Left colon (tissue), 2 donors: ENCODE measurements at regions not wholly inside any gene's neighbourhood (a gene's known extent, or its start where the extent isn't known, plus 50 kb on each side); places are given as distances from the start of the nearest gene placed in this dataset.

Experiments
- ATAC-seq: fragments of 200-7000 bp; cut with Tn5 transposase; one replicate; pipeline ENCODE4 v1.9.1; 2020; ENCODE audit warnings: mild to moderate bottlenecking, moderate library complexity
- DNase-seq, 2 donors: peaks; one replicate each; pipeline ENCODE4 v3.0.0-alpha.2; 2020
- intact Hi-C, 2 donors: fragments of 100-400 bp; cut with DNase I in 1 of 2; cut with micrococcal nuclease in 1 of 2; formaldehyde crosslinking; loops; one replicate each; pipeline versions ENCODE4 v1.11.2 to v1.14.0; 2022; cut with DNase I, micrococcal nuclease
- donor health status: DM: no; HTN: no; CAD: no.
- donor health status: DM: yes; HTN: yes; CAD: no.

DNA sequence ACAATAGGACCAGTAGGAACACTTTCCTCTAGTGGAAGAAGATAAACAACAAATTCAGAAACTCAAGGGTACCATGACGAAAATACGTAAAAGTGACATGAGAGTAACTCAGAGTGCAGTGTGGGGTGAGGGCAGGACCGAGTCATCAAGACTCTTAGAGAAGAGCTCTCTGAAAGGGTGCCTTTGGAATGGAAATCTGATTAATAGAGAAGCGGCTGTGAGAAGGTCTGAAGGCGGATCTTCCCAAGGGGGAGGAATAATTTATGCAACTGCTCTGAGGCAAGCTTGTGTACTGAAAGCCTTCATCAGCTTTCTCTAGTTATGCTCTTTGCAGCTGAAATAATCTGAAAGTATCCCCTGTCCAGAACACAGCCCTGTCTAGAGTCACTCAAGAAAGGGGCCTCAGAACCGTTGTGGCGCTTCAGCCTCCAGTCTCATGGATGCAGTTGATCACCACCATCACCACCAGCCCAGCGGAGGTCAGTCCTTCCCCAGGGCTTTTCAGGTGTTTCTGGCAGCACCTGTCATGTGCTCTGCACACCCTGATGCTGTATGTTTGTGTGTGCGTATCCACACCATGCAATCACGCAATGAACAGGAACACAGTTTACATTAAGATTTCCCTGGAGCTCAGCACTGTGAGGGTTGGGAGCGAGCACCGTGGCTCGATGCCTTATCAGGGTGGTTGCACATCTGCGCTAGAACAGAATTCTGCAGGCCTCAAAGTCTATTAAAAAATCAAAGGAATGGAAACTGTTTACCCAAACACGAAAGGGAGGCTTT is 396.5 kb downstream of the SMOC2 start:
- DNase-seq: no peak
- intact Hi-C loops: no loop called here
- ATAC-seq: no peak

DNA sequence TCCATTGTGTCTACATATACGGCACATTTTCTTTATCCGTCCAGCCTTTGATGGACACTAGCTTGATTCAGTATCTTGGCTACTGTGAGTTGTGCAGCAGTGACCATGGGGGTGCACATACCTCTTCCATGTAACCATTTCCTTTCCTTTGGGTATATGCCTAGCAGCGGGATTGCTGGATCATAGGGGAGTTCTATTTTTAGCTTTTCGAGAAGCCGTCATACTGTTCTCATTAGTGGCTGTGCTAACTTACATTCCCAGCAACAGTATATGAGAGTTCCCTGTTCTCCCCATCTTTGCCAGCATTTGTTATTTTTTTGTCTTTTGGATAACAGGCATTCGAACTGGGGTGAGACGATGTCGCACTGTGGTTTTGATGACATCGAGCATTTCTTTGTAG is 395.0 kb downstream of the SMOC2 start:
- no peak for ATAC-seq
- no peak for DNase-seq
- intact Hi-C loops: no loop called here

DNA sequence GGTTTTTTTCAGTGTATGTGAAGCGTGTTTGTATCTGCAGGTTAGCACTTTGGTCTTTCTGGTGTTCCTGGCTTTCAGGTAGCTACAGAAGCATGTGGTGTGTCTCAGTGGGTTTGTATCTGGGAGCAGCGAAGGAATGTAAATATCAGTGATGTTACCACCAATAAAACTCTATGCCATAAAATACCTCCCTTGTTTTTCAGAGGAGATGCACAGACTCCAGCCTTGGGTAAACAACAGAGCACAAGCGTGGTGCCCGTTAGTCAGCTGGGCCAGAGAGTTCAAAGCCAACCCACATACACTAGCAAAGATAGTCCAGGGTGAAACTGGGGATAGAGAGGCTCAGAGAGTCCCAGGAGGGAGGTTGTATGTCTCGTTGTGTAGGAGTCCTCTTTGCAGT is 393.8 kb downstream of the SMOC2 start:
- ATAC-seq (peak; percentile 88), DNase-seq (no peak)
- intact Hi-C loops: no loop called here

DNA sequence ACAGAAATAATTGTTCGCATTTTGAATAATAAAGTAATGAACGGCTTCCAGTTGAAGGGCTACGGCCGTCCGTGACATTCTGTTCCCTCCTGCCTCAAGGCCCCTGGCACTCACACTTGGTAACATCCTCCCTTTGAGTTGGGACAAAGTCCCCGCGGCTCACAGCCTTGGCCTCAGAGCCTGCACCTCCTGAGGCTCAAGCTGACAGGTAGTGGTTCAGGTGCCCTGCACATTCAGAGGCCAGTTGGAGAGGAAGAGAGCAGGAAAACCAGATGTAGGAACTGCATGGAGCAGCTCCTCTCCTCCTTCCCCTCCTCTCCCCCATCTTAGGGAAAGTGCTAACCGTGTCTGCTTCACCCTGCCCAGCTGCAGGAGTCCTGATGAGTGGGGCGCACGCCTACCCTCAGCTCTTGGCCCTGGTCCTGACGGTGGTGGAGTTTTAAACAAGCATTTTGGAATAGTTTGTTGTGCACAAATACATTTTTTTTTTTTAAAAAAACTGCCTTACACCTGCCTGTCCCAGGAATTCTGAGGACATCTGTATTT is 393.1 kb downstream of the SMOC2 start:
- intact Hi-C loops: no loop called here
- ATAC-seq (no peak), DNase-seq (no peak)

DNA sequence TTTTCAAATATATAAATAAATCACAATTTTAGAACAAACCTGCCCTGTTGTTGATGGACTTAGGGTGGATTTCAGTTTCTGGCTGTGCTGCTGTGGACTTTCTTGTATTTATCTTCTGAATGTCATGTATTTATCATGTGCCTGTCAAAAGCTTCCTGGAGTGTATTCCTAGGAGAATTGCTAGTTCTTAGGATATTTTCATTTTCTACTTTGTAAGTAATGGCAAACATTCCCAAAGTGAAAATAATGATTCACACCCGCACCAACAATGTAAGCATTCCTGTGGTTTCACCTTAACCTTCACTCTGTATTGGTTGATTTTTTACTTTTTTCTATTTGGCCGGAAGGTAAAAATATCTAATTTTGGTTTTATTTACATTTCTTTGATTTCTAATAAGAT is 387.8 kb downstream of the SMOC2 start:
- intact Hi-C loops: no loop called here
- ATAC-seq: no peak
- DNase-seq: no peak

DNA sequence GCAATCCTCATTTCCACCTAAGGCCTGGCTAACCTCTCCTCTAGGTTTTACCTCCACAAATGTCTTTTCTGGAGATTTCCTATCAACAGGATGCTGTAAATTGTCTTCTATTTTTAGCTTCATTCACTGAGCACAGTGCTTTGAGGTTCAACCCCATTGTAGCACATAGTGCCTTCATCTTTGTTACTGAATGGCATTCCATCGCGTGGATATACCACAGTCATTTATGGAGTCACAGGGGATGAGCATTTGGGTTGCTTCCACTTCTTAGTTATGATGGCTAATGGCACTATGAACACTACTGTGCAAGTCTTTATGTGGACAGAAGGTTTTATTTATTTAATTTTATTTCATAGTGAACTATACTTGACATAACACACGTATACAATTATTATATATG is 387.1 kb downstream of the SMOC2 start:
- no peak for ATAC-seq
- no peak for DNase-seq
- intact Hi-C loops: no loop called here

DNA sequence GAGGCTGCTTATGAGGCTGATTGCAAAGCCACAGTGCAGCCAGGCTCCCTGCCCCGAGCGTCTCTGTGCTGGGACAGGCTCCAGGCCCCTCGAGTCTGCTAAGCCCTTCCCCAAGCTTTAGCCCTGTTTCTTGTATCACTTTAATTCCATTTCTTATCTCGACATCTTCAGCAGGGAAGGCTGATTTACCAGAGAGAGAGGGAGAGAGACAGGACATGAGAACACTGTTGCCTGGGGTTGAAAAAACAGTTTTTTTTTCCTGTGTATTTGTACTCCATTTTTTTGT is 386.5 kb downstream of the SMOC2 start:
- intact Hi-C loops: no loop called here

DNA sequence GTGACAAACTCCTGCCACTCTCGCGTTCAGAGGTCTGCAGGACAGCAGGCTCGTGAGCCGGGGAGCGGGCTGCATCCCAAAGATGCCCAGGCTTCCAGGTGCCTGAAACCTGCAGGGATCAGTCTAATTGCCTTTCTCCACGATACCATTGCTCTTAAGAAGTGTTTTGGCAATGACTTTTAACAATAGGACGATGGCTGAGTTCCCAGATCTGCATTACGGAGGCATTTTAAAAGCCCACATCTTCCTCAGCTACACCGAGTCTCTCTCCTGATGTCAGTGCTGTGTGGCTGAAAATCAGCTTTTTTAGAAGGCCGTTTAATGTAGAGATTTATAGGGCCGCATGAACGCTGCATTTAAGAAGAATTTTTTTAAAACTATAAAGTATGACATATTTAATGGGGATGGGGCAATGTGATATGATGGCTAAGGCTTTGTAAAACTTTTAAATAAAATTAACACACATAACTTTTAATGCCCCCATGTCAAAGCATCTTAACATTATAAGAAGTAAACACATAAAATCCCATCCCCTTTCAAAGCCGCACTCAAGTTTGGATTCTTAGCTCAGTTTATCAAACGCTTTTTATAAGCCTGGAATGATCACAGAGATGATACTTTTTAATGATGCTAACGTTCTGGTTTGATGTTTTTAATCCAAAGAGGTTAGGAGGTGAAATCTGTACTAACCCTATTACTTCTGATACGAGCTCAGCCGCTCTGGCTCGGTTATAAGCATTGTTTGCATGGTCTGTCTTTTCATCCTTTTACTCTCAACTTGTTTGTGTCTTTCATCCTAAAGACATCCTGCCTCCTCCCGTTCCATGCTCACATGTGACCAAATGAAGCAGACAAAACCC is 386.0 kb downstream of the SMOC2 start:
- DNase-seq: no peak
- intact Hi-C loops: no loop called here
- no peak for ATAC-seq

More for the DNA sequence above, 386.5 kb downstream of the SMOC2 start:
- no peak for DNase-seq
- ATAC-seq: no peak

DNA sequence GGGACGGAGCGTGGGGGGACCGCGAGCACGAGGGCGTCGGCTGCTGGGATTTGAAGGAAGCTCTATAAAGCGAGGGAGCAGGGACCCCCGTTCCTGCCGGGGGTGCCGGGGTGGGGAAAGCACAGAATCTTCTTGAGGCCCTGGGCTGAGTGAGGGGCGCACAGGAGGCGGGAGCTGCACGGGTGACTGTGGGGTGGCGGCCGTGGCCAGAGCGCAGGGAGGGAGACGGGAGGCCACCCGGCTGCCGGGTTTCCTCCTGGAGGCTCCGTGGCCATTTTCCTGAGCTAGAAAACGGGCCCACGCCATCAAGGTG is 385.1 kb downstream of the SMOC2 start:
- intact Hi-C loops: no loop called here
- no peak for DNase-seq
- no peak for ATAC-seq

DNA sequence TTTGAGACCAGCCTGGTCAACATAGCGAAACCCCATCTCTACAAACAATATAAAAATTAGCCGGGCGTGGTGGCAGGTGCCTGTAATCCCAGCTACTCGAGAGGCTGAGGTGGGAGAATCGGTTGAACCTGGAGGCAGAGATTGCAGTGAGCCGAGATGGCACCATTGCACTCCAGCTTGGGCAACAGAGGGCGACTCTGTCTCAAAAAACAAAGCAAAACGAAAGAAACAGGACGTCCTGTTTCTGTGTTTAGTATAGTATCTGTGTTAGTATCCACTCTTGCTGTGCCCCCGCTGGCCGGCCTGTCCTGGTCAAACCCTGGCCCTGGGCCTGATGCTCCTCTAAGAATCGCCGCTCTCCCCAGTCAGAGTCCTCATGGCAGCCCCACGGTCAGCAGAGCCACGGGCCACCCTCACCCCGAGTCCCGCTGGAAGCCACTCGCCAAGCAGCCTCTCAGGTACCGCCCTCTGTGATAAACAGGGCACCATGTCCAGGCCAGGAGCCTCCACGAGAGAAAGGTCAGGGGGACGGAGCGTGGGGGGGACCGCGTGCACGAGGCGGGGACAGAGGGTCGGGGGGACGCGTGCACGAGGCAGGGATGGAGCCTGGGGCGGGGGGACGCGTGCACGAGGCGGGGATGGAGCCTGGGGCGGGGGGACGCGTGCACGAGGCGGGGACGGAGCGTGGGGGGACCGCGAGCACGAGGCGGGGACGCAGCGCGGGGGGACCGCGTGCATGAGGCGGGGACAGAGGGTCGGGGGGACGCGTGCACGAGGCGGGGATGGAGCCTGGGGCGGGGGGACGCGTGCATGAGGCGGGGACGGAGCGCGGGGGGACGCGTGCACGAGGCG is 384.5 kb downstream of the SMOC2 start:
- intact Hi-C loops: no loop called here
- ATAC-seq: no peak
- no peak for DNase-seq

DNA sequence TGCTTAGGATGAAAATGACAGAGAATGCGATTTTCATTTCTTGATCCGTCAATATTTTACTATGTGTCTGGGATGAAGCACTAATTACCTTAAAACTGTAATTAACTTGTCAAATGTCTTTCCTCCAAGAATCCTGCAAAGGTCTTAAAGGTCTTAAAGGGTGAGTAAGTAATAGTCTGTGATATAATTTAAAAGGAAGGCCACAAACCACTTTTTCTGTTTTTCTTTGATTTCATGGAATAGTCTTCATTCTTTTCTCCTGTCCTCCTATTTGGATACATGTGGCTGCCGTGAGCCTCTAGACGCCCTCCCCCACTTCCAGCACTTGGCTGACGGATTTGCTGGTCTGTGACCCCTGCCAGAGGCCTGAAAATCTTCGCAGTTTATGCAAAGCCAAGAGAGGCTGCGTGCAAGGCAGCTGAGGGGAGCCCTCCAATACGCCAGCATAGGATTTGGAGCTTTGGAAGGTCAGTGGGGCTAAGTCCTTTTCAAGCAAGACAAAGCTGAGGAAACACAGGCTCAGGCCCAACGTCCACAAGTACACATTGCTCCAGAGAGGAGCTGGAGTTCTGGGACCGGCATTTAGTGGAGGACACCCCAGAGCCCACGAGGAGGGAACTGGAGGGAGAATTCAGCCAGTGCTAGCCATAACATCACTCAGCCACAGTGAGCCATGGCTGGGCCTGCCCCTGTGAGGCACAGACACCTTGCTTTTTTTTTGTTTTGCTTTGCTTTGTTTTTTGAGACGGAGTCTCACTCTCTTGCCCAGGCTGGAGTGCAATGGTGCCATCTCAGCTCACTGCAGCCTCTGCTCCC is 382.6 kb downstream of the SMOC2 start:
- no peak for DNase-seq
- no peak for ATAC-seq
- intact Hi-C loops: no loop called here

DNA sequence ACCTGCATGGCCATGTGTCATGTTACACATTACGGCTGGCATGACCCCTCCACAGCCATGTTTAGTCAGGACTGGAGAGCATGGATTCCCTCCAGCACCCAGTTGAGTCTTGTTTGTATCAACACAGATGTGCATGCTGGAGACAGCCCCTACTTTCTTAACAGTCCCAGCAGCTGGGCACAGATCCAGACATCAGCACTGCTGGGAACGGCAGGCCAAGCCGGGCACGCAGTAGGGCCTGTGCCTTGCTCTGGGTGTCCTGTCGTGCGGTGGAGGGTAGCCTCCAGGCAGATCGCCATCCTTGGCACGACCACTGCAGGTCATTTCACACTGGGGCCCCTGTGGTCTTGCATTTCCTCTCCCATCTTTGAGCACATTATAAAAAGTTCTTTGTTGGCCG is 381.4 kb downstream of the SMOC2 start:
- ATAC-seq: no peak
- DNase-seq: no peak
- intact Hi-C loops: no loop called here

DNA sequence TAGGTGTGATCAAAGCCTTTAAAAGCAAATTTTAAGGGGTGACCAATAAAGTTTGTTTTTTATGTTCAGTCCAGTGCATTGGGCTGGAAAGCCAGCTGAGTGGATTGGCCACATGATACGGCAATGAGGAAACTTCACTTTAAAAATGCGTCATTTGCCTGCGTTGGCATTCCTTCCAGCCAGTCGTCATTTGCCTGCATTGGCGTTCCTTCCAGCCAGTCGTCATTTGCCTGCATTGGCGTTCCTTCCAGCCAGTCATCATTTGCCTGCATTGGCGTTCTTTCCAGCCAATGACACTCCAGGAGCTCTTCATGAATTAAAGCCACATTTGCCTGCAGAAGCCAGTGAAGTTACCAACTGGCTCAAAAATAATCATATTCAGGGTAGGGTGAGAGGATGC is 378.6 kb downstream of the SMOC2 start:
- no peak for DNase-seq
- ATAC-seq: no peak
- intact Hi-C loops: no loop called here

DNA sequence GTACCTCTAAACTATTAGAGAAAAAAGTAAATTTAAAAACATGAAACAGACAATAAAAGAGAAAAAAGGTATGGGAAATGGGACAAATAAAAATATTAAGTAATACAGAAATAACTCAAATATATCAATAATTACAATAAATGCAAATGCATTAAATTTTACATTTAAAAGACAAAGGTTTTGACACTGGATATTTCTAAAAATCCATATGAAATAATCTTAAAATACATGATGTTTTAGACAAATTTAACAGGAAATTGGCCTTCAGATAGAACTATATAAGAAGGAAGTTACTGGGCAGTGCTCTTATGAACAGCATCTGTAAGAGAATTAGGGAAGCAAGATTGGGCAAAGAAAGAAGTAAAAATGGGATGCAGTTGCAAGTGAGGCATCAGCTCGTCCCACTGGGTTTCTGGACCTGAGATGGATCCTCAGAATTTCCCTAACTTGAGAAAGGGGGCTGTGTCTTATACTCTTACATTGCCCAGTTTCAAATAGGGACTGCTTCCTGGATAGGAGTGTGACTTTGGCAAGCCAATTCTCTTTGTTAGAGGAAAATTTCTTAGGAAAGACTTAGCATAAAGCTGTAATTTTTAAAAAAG is 376.7 kb downstream of the SMOC2 start:
- DNase-seq: no peak
- no peak for ATAC-seq
- intact Hi-C loops: no loop called here

DNA sequence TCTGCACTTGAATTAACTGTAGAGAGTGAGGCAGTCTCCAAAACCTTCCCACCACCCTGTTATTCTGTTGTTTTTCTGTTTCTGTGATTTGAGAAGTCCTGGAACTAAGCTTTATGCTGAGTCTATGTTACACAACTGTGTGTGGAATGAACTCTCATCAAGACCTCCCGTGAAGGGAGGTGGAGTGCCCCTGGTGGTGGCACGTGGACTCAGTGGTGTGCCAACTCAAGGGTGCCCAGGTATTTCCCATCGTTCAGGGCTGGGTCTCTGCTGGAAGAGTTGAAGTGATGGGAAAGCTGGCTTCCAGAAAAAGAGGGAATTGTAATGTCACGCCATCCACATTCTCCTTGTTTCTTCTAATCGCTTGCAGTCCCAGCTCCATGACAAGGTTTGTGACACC is 374.2 kb downstream of the SMOC2 start:
- ATAC-seq (no peak), DNase-seq (no peak)
- intact Hi-C loops: no loop called here

DNA sequence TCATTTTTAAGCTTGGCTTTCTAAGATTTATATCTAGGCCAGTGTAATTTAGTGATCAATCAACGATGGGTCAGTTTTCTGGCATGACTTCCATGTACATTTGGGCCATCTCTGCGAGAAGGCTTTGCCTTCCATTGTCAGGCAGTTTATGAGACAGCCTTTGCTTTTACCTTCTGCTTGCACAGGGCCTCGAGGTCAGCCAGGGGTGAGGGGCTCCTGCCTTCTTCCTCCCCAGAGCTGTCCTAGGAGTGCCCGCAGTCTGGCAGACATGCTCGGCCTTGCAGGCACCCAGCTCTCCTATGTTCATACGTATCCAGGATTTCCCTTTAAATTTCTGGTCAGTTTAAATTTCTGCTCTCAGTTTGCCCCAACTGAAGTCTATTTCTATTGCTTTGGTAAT is 367.2 kb downstream of the SMOC2 start:
- no peak for ATAC-seq
- DNase-seq: no peak
- intact Hi-C loops: no loop called here

DNA sequence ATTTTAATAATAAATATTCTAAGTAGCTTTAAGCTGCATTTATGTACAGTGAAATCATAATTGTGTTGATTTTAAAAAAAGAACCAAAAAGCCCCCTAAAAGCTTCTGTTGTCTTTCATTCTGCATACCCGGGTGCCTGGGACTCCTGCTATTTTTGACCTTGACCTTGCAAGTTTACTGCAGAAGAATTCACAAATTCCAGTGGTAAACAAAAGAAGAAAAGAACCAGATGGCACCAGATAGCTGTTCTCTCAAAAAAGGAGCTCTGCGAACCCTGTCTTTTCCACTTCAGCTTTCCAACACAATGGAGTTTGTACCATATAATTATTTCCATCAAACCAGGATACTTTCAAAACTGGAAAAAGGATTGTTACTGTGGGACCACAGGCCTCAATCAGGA is 363.3 kb downstream of the SMOC2 start:
- DNase-seq (no peak), ATAC-seq (no peak)
- intact Hi-C loops: no loop called here

DNA sequence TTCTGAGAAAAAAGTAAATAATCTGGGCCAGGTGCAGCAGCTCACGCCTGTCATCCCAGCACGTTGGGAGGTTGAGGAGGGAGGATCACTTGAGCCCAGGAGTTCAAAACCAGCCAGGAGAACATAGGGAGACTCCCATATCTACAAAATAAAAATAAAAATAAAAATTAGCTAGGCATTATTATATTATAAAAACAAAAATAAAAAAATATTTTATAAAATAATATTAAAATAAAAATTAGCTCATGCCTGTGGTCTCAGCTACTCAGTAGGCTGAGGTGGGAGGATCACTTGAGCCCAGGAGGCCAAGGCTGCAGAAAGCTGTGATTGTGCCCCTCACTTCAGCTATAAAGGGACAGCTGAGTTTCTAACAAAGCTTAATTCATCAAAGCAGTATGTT is 362.9 kb downstream of the SMOC2 start:
- no peak for ATAC-seq
- DNase-seq: no peak
- intact Hi-C loops: no loop called here

DNA sequence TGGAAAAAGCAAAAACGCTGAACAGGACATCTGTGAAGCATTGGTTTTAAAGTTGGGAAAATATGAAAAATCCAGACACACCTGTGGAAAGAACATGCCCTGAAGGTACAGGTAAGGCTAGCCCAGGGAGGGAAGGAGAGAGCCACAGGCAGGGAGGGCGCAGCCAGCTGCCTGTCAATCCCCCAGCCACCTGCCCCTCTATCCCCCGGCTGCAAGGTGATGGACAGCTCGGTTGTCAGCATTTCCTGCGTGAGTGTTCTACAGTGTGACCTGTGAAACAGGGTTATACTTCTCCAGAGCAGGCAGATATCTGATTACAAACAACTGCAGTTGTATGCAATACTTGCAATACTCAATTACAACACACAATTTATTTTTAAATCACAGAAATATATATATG is 358.1 kb downstream of the SMOC2 start:
- intact Hi-C loops: no loop called here
- no peak for DNase-seq
- ATAC-seq: no peak
